ENCODE measurements at regions not wholly inside any gene's neighbourhood (a gene's known extent, or its start where the extent isn't known, plus 50 kb on each side); places are given as distances from the start of the nearest gene placed in this dataset.

DNA sequence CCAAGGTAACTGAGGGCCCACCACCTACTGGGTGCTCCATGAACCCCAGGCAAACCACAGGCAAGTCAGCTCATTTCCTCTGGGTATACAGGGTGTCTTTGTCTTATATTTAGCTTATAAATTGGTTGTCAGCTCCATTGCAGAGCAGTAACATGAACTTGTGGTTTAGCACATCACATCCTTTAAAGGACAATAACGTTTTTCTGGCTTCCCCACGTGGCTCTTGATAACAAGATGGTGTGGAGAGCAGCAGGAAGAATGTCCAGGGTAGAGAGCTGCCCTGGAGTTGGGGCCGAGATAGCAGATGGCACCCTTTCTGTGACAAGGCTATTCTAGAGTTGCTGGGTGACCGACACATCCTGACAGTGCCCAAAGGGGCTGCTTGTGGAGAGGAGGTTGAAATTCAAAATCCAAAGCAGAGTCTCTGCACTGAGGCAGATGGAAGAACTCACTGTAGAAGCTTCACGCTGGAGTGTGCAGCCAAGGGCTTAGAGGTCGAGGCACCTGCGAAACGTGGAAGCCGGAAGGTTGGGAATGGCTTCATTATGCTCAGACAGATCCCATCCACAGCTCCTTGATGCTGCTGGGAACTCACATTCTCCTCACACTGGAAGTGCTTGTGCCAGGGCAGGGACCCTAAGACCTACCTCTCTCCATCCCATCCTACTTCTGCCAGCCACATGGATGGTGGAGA lies 133.0 kb upstream of the FRY start:
- peak; percentile 11 for DNase-seq

DNA sequence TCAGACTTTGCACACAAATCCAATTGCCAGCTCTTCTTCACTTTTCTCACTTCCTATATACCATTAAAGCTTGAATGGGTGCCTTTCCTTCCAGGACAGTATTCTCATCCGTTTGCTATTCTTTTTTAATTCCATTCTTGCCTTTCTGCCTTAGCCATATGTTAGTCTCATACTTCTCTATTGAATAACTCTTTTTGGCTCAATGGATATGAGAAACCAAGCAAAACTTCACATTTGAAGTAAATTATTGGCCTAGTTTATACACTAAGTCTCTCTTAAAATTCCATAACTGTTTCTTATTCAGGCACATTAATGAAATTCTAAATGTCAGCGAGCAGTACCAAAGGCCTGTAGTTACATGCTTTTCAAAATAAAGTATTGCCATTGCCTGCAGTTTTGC lies 129.6 kb upstream of the FRY start:
- DNase-seq: no peak

DNA sequence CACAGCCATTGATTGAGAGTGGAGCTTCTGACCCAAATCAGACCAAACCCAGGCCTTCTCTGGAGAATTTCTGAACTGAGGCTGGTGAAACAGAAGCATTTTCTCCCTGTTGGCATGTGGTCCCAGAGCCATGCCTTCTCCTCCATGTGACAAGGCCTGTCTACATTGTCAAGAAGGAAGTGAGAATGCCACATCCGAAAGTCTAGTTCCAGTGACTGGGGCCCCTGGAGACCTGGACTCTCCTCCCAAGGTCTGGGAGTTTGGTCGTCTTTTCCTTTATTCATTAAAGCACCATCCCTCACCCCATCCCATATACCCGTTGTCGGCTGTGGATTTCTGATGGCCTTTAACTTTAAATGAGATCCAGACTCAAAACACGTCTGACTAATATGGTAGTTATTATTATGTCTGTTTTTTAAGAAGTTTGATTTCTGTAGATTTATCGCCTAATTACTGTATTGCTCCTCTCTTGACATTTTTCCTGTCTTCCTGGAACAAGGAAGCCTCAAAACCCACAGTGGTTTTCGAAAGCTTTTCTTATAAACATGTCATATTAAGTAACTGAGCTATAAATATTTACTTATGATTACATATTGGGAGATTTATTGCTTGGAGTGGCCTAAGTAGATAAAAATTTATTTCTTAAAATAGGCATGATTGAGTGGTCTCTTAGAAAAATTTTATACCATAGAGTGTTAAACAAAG lies 128.3 kb upstream of the FRY start:
- DNase-seq: no peak

DNA sequence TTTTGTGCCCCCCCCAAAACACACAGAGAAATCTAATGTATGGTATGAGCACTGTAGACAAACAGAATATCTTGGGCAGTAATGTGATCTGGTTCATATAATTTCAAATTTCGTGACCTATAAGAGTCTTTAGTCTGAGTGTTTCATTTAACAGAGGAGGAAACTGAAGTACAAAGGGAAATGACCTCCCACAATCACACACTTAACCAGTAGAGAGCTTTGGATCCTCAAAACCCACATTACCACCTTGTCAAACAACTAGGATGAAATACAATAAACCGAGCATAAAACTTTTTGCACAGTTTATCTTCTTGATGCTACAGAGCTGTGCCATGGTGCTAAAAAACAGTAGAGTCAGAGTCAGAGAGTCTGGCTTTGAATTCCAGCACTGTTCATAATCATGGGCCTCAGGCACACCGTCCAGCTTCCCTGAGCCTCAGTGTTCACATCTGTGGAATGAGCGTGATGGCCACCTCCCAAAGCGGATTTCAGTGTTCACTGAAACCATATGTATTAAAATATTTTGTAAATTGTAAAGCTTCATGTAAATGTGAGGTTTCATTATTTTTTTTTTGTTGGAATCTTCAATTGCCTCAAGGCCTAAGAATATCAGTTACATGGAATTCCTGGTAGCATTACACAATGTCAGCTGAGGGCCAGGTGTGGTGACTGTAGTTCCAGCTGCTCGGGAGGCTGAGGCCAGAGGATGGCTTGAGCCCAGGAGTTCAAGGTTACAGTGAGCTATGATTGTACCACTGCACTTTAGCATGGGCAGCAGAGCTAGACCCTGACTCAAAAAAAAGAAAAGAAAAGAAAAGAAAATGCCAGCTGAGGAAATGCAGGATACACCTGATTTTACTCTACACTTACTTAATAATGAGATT lies 126.4 kb upstream of the FRY start:
- DNase-seq: no peak

DNA sequence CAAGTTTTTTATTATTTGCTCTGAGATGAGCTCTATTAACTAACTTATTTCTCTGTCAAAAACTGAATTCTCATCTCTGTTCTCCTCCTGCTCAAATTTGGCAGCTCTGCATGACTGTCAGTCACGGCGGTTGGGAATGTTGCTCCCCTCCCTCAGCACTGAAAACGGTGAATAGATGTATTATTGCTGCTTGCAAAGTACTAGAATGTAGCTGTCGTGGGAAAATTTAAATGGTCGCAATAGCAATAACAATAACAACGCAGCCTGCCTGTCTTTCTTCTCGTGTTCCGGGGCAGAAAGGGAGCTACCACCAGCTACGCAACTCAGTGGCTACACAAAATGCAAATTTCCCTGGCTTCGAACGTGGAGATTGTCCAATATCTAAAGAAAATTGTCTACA lies 125.6 kb upstream of the FRY start:
- no peak for DNase-seq

DNA sequence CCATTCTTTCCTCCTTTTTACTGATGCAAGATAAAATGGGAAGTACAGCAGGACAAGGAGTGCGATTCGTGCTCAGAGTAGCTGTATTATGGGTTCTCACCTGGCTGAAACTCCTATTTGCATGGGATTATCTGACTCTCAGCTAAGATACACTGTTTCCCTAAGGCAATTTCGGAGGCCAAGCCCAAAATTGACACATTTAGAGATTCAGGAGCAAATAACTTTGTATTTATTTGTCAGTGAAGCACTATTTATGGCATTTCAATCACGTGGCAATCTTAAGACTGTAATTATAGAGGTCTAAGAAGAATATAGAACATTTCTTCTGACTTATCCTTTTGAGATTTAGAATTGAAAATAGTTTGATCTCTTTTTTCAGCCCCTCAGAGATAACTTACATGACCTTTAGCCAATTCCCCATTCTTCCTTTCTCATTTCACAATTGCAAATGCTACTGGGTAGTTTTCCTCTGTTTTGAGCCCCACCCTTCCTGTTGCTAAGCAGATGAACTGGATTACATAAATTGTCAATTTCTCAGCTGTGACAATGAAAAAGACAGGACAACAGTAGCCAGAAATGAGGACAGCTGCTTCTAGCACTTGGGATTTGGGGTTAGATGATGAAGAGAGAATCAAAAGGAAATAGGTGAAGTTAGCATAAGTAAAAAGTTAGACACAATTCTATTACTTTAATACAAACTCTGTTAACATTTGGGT lies 122.7 kb upstream of the FRY start:
- peak; percentile 42 for DNase-seq

DNA sequence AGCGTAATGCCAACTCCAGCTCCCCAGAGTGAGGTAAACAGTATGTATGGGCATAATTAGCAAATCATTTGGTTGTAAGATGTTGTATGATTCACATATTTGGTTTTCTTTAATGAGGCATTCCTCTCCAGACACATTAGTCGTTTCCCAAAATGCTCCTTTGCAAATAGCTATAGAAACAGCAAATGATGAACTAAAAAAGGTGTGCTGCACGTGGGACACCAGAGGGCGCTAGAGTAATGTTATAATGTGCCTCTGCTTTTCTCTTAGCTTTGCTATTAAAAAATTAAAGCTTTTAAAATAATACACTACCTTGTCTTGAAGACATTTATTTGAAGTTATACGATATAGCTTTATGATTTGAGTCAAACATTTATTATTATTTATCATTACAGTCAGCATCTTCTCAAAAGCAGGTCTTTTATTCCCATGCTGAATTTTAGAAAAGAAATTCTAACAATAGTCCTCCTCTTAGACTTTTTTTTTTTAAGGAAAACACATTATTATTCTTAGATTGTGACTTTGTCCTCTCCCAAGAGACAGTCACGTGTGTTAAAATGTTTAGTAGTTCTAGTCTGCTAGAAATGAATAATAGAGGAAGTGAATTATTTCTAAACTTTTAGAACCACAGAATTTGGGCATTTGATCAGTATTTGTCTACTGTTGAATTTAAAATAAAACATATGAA lies 121.6 kb upstream of the FRY start:
- peak; percentile 71 for DNase-seq

DNA sequence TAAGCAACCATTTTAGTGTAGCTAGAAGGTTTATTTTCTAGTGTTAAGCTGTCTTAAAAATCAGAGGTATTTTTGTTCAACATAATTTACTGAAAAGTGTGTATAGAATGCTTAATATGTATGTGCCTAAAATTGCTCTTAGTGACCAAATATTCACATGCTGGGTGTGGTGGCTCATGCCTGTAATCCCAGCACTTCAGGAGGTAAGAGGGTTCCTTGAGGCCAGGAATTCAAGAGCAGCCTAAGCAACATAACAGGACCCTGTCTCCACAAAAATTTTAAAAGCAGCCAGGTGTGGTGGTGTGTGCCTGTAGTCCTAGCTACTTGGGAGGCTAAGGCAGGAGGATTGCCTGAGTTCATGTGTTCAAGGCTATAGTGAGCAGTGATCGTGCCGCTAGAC lies 120.9 kb upstream of the FRY start:
- no peak for DNase-seq

DNA sequence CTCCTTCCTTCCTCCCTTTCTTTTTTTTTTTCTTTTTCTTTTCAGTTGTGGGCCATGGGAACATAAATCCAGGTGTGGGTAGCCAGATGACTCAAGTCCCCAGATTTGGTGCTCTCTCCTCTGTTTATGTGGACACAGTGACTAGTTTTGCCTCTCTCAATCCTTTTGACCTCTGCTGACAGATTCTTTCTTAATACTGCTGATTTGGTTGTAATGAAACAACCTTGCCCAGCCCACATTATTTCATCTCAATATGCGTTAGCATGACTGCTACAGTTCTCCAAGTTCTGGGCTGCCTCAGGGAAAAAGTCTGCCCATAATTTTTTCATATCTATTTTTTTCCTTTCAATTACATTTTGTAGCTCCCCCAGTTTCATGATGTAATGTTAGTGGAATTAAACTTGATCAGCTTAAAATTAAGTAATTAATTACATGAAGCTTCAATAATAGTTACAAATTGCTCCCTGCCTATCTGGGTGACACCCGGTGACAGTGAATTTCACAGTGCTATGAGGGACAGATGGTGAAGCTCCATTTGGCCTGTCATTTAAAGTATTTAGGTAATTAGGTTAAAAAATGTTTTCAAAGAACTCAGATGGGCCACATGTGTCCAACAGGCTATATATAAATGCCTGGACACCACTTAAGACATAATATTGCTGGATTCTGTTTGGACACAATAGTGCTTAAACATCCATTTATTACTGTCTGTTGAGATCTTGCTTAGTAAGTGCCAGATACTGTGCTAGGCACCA lies 118.8 kb upstream of the FRY start:
- no peak for DNase-seq

DNA sequence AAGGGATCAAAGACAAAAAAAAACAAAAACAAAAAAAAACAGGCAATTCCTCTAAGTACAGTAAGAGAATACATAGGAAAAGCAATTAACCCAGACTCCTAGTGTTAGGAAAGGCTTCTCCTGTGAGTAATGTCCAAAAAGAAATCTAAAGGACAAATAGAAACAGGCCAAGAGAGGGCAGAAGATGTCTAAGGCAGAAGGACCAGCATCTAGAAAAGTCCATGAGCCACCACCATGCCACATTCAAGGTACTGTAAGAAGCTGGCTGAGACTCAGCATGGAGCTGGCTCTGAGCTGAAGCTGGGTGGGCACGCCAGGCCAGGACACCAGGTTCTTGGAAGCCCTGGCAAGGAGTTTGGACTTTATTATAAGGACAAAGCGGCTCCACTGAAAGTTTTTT lies 118.1 kb upstream of the FRY start:
- no peak for DNase-seq

DNA sequence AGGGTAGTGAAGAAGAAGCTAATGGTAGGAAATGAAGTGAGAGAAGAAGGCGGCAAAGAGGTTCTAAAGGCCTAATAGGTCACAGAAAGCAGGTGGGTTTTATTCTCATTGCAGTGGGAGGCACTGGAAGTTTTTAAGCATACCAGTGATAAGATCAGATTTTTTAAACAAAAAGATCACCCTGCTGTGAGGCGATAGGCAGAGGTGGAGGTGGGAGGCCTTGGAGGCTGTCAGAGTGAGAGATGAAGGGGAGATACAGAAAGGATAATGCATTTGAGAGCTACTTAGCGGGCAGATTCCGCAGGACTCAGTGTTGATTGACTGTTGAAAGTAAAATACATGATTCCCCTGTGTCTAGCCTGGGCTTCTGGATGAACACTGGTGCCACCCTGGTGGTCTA lies 116.7 kb upstream of the FRY start:
- DNase-seq: no peak

DNA sequence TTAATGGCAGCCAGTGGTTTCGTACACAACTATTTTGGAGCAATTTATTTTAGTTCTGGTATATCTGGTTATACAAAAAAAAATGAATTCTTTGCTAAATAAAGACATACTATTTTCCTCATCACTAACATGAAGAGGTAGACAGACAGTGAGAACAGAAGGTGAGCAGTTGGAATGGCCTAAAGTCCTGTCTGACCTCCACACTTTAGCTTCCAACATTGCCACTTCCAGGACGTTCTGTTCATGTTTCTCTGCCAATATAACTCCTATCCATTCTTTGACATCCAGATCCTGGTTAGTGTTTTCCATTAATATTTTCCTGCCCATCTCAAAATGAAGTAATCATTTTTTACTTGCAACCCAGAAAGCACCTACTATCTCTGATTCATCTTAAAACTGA lies 112.9 kb upstream of the FRY start:
- no peak for DNase-seq

DNA sequence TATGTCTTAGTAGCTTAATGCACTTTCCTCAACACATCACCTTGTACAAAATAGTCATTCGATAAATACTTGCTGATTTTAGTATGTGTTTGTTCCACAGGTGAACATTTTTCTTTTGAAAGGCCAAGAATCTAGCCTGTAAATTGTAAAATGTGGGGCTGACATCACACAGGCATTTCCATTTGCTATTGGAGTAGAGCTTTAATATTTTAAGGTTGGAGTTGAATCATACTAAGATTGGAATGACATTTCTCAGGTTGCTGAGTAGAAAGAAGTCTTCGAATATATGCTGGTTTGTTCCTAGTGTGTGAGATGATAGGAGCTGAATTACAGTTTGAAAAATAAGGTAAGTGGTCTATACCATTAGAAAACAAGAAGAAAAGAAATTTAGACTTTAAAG lies 112.3 kb upstream of the FRY start:
- DNase-seq: no peak

DNA sequence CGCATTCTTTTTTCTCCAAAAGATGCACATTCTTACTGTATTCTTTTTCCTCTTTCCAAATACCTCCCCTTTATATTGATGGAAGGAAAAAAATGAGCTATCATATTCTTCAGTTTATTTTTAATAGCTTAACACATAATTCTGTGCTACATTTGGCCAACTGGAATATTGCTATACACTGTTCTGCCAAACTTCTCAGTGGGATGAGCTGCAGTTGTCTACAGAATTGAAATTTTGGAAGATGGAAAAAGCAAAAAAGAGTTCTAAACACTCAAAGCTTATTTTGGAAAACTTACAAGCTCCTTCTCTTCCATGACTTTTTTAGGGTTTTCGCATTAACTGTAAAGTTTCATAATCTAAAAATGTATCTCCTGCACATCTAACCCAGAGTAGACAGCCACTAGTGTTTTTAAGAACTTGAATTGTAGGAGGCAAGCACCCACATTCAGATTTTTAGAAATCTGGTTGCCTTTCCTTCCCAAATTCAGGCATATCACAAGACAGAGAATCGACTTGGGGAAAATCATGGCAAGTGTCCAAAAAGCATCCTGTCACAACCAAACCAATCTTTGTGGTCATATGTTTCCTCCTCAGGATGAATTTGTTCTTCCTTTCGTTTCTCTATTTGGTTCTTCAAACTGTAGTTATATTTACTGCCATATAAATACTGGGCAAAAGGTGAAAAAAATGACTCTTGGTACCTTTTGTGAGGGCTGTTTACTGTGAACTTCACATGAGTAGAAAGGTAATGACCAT lies 111.4 kb upstream of the FRY start:
- no peak for DNase-seq

DNA sequence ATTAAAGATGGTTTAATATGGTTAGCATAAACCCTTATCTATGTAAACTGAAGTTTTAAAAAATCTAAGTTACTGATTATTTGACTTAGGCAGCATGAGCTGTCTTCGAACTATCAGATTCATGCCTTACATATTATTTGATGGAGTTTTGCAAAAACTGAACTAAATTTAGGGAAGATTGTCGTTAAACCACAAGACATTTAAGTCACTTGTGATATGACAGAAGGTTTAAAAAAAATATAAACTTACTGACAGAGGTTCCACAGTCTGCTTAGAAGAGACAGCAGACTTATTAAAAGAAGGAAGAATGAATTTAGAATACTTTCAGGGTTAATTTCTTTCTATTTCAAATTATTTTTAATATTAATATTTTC lies 110.9 kb upstream of the FRY start:
- DNase-seq: no peak

DNA sequence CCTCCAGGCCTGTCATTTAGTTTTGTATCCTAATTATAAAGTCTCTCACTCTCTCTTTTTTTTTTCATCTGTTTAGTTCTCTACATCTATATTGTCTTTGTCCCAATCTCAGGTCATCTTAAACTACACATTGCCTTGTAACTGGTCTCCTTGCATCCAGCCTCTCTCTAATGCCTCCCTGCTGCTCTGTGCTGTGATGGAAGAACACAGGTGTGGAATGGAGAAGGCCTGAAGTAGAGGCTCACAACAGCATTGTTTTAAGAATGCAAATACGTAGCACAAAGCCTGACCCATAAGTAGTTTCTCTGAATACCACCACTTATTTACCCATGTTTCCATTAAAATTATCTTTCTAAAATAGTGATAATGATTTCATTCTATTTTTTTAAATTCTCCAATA lies 108.8 kb upstream of the FRY start:
- DNase-seq: no peak

DNA sequence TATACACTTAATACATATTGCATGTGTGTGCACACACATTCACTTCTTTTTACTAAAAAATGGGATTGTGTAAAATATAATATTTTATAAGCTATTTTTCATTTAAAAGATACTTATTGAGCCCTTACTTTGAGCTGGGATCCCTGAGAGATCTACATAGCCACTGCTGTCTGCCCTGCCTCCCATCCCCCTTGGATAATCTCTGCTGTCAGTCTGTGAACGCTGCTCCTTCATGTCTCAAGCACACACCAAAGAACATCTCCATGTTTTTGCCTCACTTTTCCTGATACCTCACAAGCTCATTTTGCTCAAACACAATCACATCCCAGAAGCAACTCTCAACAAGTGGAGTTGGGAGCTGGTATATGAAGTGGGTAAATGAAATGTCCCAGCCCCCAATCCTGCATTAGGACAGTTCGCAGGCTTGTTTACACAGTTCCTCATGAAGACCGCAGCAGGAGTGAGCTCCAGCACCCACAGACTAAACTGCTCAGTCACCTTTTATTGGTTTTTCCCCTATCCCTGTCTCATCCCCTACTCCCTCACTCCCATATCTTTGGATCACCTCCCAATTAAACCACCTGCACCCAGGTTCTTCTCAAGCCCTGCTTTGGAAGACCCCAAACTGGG lies 108.3 kb upstream of the FRY start:
- DNase-seq: no peak

DNA sequence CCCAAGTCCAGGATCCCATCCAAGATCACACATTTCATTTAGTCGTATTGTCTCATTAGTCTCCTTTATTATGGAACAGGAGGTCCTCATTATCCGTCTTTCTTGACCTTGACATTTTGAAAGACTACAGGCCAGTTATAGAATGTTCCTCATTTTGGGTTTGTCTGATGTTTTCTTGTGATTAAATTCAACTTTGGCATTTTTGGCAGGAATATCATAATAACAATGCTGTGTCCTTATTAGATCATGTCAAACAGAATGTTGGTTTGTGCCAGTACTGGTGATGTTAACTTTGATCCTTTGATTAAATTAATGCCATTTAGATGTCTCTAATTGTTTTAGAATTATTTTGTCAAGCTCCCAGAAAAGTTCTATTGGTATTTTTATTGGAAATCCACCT lies 106.5 kb upstream of the FRY start:
- no peak for DNase-seq

DNA sequence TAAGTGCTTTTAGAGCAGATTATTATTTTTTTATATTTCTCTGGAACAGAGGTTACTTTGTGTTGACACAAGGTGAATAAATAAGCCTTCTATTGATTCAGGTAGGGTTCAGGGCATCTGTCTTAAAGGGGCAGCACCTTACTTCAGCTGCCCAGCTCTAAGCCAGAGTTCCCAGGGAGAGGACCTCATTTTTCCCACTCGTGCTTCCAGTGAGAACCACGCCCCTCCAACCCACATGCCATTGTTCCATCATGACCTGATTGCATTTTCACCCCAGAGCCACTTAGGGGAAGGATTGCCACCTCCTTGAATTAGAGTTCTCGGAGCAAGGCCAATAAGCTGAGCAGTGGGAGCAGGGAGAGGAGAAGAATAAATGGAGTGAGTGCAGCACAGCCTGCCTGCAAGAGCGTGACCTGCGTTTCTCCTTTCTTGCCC lies 104.3 kb upstream of the FRY start:
- no peak for DNase-seq

DNA sequence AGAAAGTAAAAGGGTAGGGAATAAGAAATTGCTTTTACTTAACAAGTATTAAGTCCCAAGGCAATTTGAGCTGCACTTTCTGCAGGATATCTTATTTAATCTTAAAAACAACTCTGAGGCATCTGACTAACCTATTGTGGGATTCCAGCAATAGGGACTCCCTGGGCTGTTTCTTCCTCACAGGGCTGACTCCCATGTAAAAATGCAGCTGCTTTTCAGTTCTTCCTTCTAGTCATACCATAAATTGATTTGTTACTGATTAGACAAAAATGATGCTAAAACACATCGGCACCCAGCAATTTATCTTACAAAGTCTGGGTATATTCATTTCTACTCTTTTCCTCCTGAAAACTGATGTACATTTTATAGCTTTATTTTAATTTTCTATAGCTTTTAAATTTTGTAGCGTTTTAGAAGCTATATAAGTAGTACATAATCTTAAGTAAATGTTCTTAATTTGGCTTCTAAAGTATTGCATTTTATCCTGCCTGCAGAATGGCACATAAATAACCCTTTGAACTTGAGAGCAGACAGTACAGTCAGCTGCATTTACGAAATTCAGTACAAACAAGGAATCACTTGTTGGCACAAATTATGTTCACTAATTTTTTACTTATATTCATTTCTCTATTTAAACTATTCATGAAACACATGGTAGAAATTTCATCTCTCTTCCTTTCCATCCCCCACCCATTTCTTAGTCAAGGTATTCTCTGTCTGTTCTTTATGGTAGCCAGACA lies 102.4 kb upstream of the FRY start:
- no peak for DNase-seq

All from CD4-positive, alpha-beta T cell treated with Interleukin-17A for 1 hour (primary cell).